Tibial nerve (tissue), 3 donors: ENCODE measurements at regions not wholly inside any gene's neighbourhood (a gene's known extent, or its start where the extent isn't known, plus 50 kb on each side); places are given as distances from the start of the nearest gene placed in this dataset.

ENCODE experiments used
- POLR2A ChIP-seq, 2 donors: fragments of 450-650 bp; IDR thresholded peaks; one replicate each; pipeline ENCODE4 v1.6.1; 2017; ENCODE audit warnings: antibody characterized with exemption in 2 of 2, mild to moderate bottlenecking in 2 of 2, moderate library complexity in 2 of 2
- TF ChIP-seq, protein P1 (sequence below), 5 experiments: fragments of 200-600 bp in 3 of 5; fragments of 450-650 bp in 2 of 5; sonication (generic) in 3 of 5; IDR thresholded peaks; one replicate each; pipeline ENCODE4 v1.5.1; 2016 to 2019; ENCODE audit warnings: antibody characterized with exemption in 5 of 5, mild to moderate bottlenecking in 3 of 5, moderate library complexity in 2 of 5

DNA sequence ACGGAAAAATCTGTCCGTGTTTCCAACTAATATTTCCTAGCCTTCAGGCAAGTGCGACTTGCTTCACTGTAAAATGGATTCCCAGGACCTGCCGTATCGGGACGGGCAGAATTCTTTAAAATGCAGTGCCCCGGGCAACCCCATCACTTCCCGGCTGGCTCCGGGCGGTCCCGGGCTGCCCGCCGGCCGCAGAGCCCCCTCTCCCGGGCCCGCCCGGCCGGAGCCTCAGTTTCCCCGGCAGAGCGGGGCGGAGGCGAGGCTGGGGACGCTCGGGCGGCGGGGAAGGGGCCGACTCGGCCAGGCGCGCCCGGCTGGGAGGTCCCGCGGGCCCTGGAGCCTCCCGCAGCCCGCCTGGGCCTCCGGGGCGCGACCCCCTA lies 84.2 kb upstream of the WNT7B start:
- TF ChIP-seq POLR2A (IDR thresholded peaks at IDR 0.05), result no peak
- TF ChIP-seq, protein P1, sequence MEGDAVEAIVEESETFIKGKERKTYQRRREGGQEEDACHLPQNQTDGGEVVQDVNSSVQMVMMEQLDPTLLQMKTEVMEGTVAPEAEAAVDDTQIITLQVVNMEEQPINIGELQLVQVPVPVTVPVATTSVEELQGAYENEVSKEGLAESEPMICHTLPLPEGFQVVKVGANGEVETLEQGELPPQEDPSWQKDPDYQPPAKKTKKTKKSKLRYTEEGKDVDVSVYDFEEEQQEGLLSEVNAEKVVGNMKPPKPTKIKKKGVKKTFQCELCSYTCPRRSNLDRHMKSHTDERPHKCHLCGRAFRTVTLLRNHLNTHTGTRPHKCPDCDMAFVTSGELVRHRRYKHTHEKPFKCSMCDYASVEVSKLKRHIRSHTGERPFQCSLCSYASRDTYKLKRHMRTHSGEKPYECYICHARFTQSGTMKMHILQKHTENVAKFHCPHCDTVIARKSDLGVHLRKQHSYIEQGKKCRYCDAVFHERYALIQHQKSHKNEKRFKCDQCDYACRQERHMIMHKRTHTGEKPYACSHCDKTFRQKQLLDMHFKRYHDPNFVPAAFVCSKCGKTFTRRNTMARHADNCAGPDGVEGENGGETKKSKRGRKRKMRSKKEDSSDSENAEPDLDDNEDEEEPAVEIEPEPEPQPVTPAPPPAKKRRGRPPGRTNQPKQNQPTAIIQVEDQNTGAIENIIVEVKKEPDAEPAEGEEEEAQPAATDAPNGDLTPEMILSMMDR (IDR thresholded peaks at IDR 0.05), result no peak
